HG02970 (cell line): ENCODE measurements at regions not wholly inside any gene's neighbourhood (a gene's known extent, or its start where the extent isn't known, plus 50 kb on each side); places are given as distances from the start of the nearest gene placed in this dataset.

Experiments
- ATAC-seq: cut with Tn5 transposase; IDR thresholded peaks from one replicate; pipeline ENCODE4 v1.9.1; 2021; ENCODE audit warnings: mild to moderate bottlenecking, moderate library complexity, moderate number of reproducible peaks; ENCODE audit not compliant: unreplicated experiment, low FRiP score

DNA sequence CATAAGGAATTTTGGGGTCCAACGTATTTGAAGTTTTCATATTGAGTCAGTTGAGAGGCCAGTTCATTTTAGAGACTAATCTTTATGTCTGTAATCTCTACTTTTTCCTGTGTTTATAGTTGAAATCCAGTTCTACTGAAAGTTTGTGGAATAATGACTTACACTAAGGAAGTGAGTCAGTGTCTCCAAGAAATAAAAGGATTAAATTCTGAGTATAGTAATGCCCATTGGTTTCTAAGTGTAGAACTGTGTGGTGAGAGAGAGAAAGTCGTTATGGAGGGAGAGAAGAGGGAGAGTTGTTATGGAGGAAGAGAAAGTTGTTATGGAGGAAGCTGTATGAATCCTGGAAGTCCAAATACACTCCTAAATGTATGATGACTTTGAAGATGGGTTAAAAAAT, 264.6 kb upstream of the HAND2 start:
- no peak for ATAC-seq

DNA sequence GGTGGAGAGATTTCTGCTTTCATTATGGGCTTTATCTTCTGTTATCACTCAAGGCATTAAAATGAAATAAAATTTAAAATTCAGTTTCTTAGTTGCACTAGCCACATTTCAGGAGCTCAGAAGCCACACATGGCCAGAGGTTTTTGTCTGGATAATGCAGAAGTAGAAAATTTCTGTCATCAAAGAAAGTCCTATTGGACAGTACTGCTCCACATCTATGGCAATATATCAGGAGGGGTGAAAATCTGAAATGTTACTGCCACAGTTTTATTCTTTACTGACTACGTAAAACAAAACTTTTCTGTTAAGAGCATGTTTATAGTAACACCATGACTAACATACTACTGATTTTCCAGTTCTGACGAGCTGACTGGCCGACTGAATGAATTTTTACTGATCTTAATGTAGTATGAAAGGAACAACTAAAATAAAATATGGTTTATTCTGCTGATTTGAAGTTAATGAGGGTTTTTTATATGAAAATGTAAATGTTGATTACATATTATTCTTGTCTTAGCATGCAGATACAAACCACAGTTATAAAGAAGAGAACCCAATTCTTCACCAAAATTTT, 264.0 kb upstream of the HAND2 start:
- ATAC-seq: no peak

DNA sequence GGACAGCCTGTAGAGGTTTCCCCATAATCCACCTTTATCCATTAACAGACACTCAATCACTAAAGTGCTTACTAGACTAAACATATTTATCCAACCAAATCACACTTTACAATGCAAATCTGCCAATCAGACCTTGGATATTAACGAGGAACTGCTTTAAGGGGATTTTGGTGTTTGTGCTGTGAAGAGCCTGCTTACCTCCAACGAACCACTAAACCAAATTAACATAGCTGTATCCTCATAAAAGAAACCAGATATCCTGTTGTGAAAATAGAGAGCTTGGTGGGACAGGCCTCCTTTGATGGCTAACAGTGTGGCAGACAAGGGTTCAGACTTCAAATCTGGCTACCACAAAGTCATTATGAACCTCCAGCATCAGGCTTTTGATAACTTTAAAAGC, 252.6 kb upstream of the HAND2 start:
- ATAC-seq: no peak

DNA sequence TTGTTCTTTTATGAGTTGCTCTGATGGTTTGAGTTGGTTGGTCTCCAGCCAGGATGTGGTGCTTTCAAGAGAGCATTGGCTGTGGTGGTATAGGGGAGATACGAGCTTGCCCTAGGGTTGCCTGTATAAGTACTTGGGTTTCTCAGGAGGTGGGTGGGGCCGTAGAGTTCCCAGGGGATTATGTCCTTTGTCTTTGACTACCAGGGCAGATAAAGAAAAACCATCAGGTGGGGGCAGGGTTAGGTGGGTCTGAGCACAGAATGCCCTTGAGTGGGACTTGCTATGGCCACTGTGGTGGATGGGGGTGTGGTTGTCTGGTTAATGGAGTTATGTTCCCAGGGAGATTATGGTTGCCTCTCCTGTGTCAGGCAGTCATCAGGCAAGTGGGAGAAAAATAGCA, 247.9 kb upstream of the HAND2 start:
- no peak for ATAC-seq

DNA sequence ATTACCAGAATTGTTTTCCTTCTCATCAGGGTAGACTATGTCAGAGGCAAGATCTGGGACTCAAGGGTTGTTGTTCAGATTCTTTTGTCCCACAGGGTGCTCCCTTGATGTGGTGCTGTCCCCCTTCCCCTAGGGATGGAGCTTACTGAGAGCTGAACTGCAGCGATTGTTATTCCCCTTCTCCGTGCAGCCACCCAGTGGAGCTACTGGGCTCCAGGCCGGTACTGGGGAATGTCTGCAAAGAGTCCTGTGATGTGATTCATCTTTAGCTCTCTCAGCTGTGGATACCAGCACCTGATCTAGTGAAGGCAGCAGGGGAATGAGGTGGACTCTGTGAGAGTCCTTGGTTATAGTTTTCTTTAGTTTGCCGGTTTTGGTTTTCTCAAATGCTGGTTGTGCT, 247.4 kb upstream of the HAND2 start:
- no peak for ATAC-seq

DNA sequence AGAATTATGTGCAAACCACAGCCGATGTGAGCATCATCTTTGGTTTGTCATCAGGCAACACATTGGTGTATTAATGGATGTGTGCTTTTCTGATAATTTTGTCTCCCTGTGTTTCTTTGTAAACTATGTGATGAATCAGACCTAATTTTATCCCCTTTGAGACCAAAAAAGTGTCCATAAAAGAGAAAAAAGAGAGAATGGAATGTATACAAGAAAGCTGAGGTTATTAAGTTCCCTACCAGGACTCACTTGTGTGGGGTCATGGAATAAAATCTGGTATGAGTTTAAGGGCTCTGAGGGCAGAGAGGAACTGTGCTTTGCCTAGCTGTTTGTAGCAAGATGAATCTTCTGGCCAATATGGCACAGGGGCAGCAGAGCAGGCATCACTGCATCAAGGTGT, 239.5 kb upstream of the HAND2 start:
- no peak for ATAC-seq

DNA sequence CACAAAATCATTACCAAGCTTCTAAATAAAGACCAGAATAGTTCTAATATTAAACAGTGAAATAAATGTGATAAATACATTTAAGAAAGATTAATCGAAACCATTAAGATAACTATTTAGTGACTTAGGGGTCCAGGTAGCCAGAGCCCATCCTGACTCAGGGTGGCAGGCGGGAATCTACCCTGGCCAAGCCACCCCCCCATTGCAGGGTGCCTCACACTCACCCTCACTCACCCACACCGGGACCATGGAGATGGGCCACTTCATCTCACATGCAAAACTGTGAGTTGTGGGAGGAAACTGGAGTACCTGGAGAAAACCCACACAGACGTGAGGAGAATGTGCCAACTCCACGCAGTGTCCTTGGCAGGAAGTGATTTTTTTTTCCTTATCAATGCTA, 237.6 kb upstream of the HAND2 start:
- ATAC-seq: no peak

DNA sequence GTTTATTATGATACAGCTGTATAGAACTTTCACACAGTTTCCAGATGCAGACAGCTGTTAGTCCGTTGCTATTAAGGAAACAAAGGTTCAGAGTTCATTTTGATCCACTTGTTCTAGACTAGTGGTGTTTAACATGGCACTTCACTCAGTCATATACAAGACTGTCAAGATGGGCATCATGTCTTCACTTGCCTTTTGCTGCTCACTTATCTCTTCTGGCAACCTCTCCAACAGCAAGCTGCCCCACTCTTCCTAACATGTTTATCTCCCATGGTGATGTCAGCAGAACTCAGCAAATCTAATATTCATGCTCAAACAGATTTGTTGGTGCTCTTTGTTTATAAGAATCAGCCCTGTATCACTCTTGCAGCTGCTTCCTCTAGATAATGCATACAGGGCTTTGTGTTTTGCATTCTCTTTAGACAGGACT, 236.2 kb upstream of the HAND2 start:
- ATAC-seq: no peak

DNA sequence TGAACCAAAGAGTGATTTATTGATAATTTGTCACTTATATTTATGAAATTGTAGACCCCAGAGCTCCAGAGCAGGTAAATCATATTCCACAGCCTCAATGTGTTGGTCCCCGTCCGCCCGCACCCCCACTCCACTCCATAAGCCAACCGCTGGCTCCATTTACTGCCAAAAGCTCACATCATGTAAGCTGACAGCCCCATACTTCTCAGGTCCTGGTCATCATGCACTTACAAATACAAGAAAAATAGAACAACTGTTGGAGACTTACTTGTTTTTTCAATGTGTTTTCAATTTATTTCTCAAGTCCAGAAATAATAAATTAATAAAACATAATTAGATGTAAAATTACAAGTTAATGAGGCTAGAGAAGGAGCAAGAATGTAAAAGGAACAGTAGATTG, 235.7 kb upstream of the HAND2 start:
- ATAC-seq: no peak

DNA sequence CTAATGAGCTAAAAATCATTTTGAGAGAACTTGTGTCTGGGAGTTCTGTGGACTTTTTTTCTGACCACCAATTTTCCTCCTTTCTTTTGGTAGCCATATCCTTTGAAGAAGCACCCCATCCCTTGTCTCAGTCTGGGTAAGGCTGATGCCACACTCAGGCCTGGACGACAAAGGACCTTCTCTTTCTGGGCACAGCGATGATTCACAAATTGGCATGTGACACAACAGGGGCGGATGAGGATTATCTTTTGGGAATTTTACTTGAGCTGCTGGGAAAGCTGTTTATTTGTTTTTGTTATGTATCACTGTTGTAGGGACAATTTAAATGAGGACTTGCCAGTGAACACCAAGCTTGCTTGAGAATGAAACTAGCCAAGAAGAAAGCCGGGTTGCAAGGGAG, 233.4 kb upstream of the HAND2 start:
- ATAC-seq: no peak

DNA sequence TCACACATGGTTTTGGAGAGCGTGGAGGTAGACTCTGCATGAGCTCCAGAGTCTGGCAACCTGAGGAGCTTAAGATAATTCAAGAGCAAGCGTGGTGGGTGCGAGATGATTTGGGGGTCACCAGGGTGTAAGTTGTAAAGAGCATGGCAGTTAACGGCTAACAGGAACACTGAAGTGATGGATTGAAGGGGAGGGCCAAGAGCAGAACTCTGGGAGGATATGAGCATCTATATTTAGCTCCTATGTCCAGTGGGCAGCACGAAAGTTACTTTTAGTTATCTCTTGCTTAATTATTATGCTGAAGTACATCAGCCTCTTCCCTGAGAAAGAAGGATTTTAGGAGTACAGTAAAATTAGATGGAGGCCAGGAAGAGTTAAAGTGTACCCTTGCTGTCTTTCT, 231.9 kb upstream of the HAND2 start:
- ATAC-seq: no peak

DNA sequence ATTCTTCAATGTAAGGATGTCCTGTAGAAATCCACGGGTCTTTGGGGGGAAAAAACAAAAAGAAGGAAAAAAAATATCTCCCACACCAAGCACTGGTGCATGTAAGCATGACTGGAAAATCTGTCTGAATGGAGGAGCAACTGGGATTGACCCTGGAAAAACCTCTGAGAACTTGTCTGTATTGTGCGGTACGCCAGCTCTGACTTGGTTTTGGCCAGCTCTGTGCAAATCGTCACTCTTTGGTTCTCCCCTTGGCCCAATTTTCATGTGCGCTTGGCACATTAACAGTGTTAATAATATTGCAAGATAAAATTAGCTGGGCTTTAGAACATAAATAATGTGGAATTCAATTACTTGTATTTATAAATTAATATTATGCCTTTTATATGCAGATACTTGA, 231.2 kb upstream of the HAND2 start:
- ATAC-seq: no peak

DNA sequence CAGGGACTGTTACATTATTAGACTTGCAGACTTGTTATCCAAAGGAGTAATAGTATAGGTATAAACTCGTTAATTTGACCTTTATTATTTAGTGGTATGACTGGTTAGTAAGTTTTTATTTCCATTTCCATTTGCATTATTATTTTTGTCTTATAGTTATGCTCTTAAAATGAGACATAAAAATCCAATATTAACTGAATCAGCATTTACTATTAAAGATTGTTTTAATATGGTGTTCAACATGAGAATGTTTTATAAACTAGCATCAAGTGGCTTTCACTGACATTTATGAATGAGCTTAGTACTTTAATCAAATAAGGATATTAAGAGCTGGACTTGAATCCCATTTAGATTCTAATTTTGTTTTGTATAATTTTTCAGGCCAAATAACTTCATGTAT, 228.1 kb upstream of the HAND2 start:
- ATAC-seq: no peak

DNA sequence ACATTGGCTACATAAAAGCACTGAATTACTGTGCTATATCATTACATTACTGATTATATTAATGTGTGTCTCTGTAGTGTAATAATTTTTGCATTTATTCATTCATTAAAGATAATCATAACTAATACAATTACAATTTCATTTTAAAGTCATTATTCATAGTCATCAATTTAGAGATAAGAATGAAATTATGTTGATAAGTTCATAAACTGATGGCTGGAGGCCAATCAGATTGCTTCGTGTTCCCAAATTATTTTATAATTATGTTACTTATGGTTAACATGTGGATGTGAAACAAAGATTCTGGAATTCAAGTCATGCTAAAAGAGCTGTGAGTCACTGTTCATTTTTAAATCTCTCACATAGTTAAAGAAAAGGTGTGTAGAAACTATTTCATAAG, 223.4 kb upstream of the HAND2 start:
- no peak for ATAC-seq

DNA sequence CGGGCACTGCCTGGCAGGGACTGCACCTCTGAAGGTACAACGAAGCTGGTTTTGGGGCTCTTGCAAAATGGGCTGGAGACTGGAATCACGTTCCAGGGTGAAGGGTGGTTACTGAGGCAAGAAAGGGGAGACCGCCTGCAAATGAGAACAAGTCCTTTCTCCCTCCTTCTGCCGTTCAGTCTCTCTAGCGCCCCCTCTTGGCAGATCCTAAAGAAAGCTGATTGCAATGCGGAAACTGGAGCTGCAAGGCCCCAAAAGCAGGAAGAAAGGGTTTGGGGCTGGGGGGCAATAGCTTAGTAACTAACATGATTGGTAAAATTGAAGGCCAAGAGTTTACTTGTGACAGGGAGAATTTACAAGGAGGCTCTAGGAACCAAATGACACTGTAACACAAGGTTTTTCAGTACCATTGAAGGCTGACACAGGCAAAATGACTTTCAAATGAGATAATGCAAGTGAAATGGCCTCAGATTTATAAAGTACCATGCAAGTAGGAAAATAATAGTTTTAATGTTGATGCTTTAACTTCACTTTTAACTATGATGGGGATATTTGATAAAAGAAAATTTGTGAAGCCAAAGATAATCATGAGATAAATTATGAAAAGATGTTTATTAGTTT, 222.7 kb upstream of the HAND2 start:
- ATAC-seq: no peak

DNA sequence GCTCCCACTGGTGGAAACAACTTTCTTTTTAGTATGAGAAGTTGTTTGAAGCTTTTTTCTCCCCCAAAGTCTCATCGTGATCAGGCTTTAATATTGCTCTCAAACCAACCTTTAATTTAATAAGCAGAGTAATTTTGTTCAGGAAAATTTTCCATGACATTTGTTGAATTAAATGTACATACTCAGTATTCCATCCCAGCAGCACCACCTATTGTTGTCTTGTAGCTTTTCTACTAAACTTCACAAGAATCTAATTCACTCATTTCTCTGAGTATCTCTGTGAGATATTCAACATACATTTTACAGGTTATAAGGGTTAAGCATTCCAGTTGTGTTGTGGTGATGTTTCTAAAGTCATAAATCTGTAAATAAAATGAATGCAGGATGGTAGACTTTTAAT, 218.3 kb upstream of the HAND2 start:
- no peak for ATAC-seq

DNA sequence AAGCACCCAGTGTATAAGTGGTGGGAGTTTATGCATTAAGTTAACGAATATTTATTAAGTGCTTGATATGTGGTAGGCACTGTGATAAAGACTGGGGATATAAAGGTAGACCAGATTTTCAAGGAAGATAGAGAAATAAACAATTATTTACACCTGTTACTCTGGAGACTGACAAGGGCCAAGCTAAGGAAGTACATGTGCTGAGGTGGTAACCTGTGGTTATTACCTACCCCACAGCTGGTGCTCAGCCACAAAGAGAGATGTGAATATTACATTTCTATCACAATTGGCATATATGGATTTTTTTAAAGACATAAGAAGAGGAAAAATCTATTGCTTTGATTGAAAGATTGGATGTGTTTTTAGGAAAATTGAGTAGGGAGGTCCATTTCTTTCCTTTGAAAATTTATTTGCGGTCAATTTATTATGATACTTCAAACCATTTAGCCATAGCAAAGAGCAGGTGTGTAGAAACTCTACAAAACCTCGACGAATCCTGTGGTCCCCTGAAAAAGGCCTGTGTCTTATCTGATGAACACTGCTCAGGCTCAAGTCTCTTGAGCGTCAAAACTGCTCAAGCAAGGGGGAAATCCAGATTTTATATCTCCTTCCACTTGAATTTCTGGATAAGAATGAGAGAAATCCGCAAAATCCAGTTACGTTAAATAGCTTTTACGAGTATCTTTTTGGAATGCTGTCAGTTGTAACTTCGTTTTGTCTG, 217.7 kb upstream of the HAND2 start:
- ATAC-seq: no peak

DNA sequence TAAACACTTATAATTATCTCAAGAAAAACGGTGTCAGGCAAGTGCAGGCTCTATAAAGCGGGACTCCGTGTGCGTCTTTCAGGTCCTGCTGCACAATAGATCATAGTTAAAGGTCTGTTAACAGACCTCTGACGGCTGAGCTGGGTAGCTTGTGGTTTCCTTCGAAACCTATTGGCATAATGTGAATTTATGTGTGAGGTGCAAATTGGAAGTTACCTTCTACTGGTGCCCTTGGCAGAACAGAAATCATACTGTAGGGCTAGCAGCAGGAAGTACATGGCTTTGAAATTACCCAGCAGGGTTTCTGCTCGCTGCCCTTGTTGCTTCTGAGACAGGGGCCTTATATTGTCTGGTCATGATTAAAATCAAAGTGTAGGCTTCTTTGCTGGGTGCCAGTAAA, 216.4 kb upstream of the HAND2 start:
- no peak for ATAC-seq

DNA sequence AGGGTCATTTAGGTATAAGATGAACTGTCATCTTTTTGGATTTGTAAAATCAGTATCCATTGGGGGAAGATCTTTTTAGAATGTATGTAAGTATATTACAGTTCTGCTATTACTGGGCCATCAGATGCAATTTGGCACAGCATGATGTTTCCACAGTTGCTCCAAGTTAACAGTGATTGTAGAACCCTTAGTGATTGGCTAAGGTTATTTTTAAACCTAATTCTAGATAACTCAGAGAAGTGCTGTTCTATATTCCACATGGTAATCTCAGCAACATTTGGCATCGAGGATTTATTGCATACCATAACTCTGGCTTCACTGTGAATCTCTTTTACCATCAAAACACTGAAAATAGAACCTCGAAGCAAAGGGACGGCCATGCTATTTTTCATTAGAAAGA, 215.7 kb upstream of the HAND2 start:
- ATAC-seq: no peak

DNA sequence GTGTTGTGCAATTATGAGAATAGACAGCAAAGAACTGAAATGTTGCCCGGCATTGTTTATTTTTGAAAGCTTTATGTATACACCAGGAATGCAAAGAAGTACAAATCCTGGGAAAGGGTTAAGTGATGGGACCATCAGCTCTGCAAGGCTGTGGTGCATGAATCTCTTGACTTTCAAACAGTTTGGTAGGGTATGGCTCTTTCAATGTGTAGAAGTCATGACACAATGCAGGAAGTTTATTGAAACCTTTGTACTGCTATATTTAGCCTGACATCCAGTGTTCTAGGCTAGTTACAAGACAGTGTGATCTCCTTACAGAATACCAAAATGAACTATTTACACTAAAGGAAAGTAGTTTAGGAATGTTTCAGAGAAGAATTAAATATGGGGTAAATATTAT, 206.8 kb upstream of the HAND2 start:
- no peak for ATAC-seq

DNA sequence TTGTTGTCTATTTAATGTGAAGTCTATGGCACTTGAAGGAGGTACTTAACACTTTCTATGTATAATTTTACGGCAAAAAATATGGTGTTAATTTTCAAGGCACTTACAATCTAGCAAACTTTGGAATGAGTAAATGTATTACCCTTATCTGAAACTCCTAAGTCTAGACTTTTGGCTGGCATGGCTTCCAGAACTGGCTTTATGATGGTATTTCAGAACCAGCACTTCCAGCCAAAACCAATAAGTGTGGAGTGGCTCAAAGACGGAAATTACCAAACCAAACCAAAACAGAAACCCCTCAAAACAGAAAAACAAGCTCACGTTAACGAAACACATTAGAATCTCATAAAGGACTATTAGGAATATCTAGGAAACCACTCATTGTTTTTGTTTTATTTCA, 205.6 kb upstream of the HAND2 start:
- no peak for ATAC-seq

DNA sequence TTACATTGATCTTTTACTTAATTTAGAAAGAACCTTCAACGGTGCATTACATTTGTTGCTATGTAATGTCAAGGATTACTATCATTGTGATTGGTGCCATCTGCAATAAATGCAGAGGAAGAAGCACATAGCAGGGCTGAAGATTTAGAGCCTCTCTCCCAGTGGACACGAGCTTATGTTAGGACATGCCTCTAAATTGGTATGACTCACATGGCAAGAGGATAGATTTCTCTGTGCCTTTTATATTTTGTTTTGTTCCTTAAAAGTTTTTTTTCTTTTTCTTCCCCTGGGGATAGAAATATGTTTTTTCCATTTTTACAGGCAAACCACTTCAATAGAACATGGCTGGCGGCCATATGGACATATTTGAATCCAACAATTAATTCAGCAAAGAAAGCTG, 205.0 kb upstream of the HAND2 start:
- ATAC-seq: no peak
